ENCODE measurements at regions not wholly inside any gene's neighbourhood (a gene's known extent, or its start where the extent isn't known, plus 50 kb on each side); places are given as distances from the start of the nearest gene placed in this dataset.

DNA sequence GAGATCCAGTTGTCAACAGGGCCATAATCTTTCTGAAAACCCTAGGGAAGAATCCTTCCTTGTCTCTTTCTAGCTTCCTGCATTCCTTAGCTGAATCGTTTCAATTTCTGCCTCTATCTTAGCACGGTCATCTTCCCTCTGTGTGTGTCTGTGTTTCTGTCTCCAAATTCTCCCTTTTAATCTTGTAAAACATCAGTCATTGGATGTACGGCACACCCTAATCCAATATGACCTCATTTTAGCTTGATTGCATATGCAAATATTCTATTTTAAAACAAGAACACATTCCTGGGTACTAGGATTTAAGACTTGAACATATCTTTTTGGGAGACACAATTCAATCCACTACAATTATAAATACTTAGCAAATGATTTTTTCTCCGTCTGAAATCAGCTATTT lies 600.3 kb downstream of the GBE1 start:
- no peak for TF ChIP-seq EP300 (IDR thresholded peaks at IDR 0.05)
- TF ChIP-seq POLR2AphosphoS5 (IDR thresholded peaks at IDR 0.05), result no peak
- no peak for TF ChIP-seq POLR2A (IDR thresholded peaks at IDR 0.05)
- TF ChIP-seq, protein P1, sequence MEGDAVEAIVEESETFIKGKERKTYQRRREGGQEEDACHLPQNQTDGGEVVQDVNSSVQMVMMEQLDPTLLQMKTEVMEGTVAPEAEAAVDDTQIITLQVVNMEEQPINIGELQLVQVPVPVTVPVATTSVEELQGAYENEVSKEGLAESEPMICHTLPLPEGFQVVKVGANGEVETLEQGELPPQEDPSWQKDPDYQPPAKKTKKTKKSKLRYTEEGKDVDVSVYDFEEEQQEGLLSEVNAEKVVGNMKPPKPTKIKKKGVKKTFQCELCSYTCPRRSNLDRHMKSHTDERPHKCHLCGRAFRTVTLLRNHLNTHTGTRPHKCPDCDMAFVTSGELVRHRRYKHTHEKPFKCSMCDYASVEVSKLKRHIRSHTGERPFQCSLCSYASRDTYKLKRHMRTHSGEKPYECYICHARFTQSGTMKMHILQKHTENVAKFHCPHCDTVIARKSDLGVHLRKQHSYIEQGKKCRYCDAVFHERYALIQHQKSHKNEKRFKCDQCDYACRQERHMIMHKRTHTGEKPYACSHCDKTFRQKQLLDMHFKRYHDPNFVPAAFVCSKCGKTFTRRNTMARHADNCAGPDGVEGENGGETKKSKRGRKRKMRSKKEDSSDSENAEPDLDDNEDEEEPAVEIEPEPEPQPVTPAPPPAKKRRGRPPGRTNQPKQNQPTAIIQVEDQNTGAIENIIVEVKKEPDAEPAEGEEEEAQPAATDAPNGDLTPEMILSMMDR (IDR thresholded peaks at IDR 0.05), result no peak
- H3K27me3 ChIP-seq, result no peaks in the 10 kb centered on the region
- no peaks in the 10 kb centered on the region for H3K9me3 ChIP-seq
- no peaks in the 10 kb centered on the region for H3K36me3 ChIP-seq
- H3K4me3 ChIP-seq, result no peak overlapping the region
- peaks cover 3% of the 10 kb centered on the region for H3K4me1 ChIP-seq
- 25% methylated on average over 4 of the region's 4 CpGs for WGBS
- H3K27ac ChIP-seq, result no peak overlapping the region
- no peak for DNase-seq (ENCODE audit: low spot score in 2 of 2)

DNA sequence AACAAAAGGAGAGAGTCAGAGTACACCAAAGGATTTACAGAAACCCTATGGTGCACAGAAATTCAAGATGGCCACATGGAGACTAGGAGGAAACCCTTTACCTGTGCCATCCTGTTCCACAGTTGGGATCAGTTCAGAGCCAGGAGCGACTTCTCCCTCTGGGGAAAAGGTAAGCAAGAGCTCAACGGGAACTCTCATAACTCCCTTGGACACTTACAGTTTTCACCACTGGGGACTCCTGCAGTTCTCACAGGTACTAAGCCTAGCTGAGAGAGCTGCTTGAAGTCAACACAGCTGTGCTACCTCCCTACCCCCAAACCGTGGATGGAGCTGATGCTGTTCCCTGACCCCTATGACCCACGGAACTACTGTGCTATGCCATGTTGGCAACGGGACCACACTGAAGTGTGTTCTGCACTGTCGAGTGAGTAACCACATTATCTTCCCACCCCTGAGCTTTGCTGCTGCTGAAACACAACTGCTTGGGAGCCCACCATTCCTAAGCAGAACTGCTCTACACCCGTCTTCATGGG lies 606.8 kb downstream of the GBE1 start:
- Histone ChIP-seq H3K4me1 (no peaks in the 10 kb centered on the region), H3K4me3 (no peak overlapping the region), H3K9me3 (no peaks in the 10 kb centered on the region), H3K36me3 (no peaks in the 10 kb centered on the region), H3K27me3 (no peaks in the 10 kb centered on the region), H3K27ac (no peak overlapping the region)
- 72% methylated on average over 7 of the region's 7 CpGs for WGBS
- no peak for TF ChIP-seq POLR2AphosphoS5 (IDR thresholded peaks at IDR 0.05)
- TF ChIP-seq EP300 (IDR thresholded peaks at IDR 0.05), result no peak
- TF ChIP-seq, protein P1 (IDR thresholded peaks at IDR 0.05), result no peak
- no peak for TF ChIP-seq POLR2A (IDR thresholded peaks at IDR 0.05)
- no peak for DNase-seq (ENCODE audit: low spot score in 2 of 2)

DNA sequence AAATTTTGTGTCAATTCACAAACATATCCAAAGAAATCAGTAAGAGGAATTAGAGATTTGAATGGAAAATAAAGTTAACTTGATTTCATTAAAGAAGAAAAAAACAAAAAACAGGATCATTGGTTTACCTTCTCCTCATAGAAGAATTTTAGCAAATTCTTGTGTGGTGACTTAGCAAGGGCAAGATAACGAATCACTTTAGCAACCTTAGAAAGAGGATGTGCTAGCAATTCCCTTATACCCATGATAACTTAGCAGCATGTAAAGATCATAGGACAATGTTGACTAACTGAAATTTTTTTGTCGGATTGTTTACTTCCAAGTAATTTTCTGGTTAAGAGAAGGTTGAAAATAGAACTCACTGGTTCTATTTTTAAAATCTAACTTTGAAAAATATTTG lies 609.3 kb downstream of the GBE1 start:
- TF ChIP-seq EP300 (IDR thresholded peaks at IDR 0.05) (no peak), POLR2A (IDR thresholded peaks at IDR 0.05) (no peak), POLR2AphosphoS5 (IDR thresholded peaks at IDR 0.05) (no peak)
- TF ChIP-seq, protein P1 (IDR thresholded peaks at IDR 0.05), result no peak
- Histone ChIP-seq H3K4me1 (no peaks in the 10 kb centered on the region), H3K9me3 (no peaks in the 10 kb centered on the region), H3K36me3 (no peaks in the 10 kb centered on the region), H3K27ac (no peak overlapping the region), H3K27me3 (no peaks in the 10 kb centered on the region), H3K4me3 (no peak overlapping the region)
- 79% methylated on average over 2 of the region's 2 CpGs for WGBS
- DNase-seq (ENCODE audit: low spot score in 2 of 2), result no peak

DNA sequence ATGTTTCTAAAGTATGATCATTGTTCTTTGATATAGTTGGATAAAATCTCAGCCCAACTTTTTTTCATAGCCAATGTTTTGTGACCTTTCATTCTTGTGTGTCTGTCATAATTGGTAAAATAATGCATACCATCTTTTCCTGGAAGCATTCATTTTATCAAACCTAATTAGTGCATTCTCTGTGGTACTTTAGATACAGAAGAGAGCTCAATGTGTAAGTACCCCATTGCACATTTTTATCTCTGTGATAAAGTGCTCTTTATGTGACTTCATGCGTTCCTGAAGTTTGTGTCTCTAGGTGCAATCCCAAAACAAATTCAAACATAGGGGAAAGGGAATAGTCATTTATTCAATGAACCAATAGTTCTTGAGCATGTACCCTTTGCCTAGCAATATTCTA lies 628.5 kb downstream of the GBE1 start:
- Histone ChIP-seq H3K27ac (no peak overlapping the region), H3K4me3 (no peak overlapping the region), H3K4me1 (no peaks in the 10 kb centered on the region), H3K9me3 (no peaks in the 10 kb centered on the region), H3K27me3 (no peaks in the 10 kb centered on the region), H3K36me3 (no peaks in the 10 kb centered on the region)
- DNase-seq (ENCODE audit: low spot score in 2 of 2), result no peak
- WGBS, result 96% methylated on average over 1 of the region's 1 CpG
- TF ChIP-seq POLR2AphosphoS5 (IDR thresholded peaks at IDR 0.05), result no peak
- TF ChIP-seq, protein P1 (IDR thresholded peaks at IDR 0.05), result no peak
- no peak for TF ChIP-seq POLR2A (IDR thresholded peaks at IDR 0.05)
- TF ChIP-seq EP300 (IDR thresholded peaks at IDR 0.05), result no peak

DNA sequence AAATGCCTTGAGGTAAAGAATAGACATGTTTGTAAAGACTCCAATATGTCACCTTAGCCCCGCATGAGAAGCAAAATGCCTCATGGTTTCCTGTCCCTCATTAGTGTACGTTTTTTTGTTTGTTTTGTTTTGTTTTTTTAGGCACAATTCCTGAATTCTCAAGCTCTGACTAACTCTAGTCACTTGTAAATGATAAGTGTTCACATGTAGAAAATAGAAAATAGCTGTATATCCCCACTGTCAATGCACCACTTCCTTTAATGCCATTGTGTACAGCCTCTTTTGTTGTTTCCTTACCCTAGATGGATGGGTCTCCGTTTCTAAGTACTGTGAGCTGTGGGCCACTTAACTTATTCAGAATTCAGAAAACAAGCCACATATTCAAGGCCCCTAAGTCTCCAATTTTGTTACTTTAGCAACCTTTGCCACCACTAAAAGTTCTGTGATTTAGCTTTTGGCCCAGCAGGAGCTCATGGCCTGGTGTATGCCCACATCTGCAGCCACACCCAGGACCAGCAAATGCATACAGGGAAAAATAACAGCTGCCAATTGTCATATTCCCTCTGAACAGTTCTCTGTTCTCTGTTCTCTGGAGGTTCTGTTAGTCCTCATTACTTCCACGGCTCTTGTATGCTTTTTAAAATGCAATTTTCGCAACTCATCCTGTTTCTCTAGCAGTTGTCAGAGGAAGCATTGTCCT lies 655.5 kb downstream of the GBE1 start:
- TF ChIP-seq, protein P1 (IDR thresholded peaks at IDR 0.05), result no peak
- TF ChIP-seq POLR2A (IDR thresholded peaks at IDR 0.05) (no peak), EP300 (IDR thresholded peaks at IDR 0.05) (no peak), POLR2AphosphoS5 (IDR thresholded peaks at IDR 0.05) (no peak)
- Histone ChIP-seq H3K36me3 (no peaks in the 10 kb centered on the region), H3K9me3 (no peaks in the 10 kb centered on the region), H3K27me3 (no peaks in the 10 kb centered on the region), H3K4me1 (no peaks in the 10 kb centered on the region), H3K4me3 (no peak overlapping the region), H3K27ac (no peak overlapping the region)
- 54% methylated on average over 5 of the region's 5 CpGs for WGBS
- no peak for DNase-seq (ENCODE audit: low spot score in 2 of 2)

All from suprapubic skin (tissue), 4 donors.